Peyer's patch (tissue), 4 donors: ENCODE measurements at regions not wholly inside any gene's neighbourhood (a gene's known extent, or its start where the extent isn't known, plus 50 kb on each side); places are given as distances from the start of the nearest gene placed in this dataset.

Experiments
- DNase-seq, 3 donors: peaks; one replicate each; pipeline ENCODE4 v3.0.0-alpha.2; 2017 to 2019
- H3K27ac ChIP-seq, 4 donors: fragments of 200-600 bp; sonication (generic); one replicate each; pipeline ENCODE4 v1.5.1; 2016 to 2019
- H3K27me3 ChIP-seq, 2 donors: fragments of 200-600 bp; sonication (generic); one replicate each; pipeline ENCODE4 v1.5.1; 2019
- H3K36me3 ChIP-seq, 3 donors: fragments of 200-600 bp; sonication (generic); one replicate each; pipeline ENCODE4 v1.5.1; 2016 to 2019
- H3K4me1 ChIP-seq, 4 donors: fragments of 200-600 bp; sonication (generic); one replicate each; pipeline ENCODE4 v1.5.1; 2016 to 2019
- H3K4me3 ChIP-seq, 4 donors: fragments of 200-600 bp; sonication (generic); 1 replicate in 3 of 4; 2 replicates in 1 of 4; pipeline ENCODE4 v1.5.1; 2016 to 2019; ENCODE audit warnings: mild to moderate bottlenecking in 1 of 4
- H3K9me3 ChIP-seq, 4 donors: fragments of 200-600 bp; sonication (generic); one replicate each; pipeline ENCODE4 v1.5.1; 2016 to 2019; ENCODE audit warnings: mild to moderate bottlenecking in 1 of 4
- CTCF ChIP-seq, 6 experiments: fragments of 450-650 bp in 4 of 6; fragments of 200-600 bp in 2 of 6; sonication (generic) in 1 of 6; IDR thresholded peaks; one replicate each; pipeline ENCODE4 v1.5.1; 2017 to 2019; ENCODE audit warnings: antibody characterized with exemption in 6 of 6, mild to moderate bottlenecking in 3 of 6, moderate library complexity in 1 of 6
- POLR2A ChIP-seq, 2 donors: fragments of 450-650 bp; IDR thresholded peaks; one replicate each; pipeline ENCODE4 v1.5.1; 2017; ENCODE audit warnings: antibody characterized with exemption in 2 of 2, mild to moderate bottlenecking in 2 of 2, moderate library complexity in 2 of 2

DNA sequence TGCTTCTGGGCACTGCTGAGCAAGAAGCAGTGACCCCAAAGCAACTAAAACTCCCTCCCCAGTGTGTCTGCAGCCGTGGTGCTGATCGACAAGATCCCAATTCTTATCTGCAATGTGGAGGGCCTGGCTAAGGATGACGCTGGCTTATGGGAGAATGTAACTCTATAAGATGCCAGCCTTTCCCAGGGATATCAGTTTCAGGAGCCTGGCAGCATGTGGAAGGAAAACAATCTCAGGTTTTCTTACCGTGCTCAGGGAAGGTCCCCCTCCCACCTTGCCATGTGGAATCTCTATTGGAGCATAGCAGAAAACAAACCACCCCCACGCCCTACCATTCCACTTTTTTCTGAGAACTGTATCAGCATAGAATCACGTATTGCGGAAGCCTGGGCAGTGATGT is 87.7 kb upstream of the PTPN3 start:
- Histone ChIP-seq H3K9me3 (no peaks in the 10 kb centered on the region), H3K4me3 (no peak overlapping the region), H3K27ac (no peak overlapping the region), H3K4me1 (no peaks in the 10 kb centered on the region), H3K27me3 (no peaks in the 10 kb centered on the region), H3K36me3 (no peaks in the 10 kb centered on the region)
- no peak for DNase-seq
- TF ChIP-seq POLR2A (IDR thresholded peaks at IDR 0.05) (no peak), CTCF (IDR thresholded peaks at IDR 0.05) (no peak)

GRCh38 chr9:109586993-109587392 is 88.9 kb upstream of the PTPN3 start:
- Histone ChIP-seq H3K27ac (no peak overlapping the region), H3K4me3 (no peak overlapping the region), H3K36me3 (no peaks in the 10 kb centered on the region), H3K4me1 (no peaks in the 10 kb centered on the region), H3K27me3 (no peaks in the 10 kb centered on the region), H3K9me3 (no peaks in the 10 kb centered on the region)
- no peak for TF ChIP-seq POLR2A (IDR thresholded peaks at IDR 0.05)
- no peak for TF ChIP-seq CTCF (IDR thresholded peaks at IDR 0.05)
- no peak for DNase-seq

GRCh38 chr9:109588415-109588814 is 90.3 kb upstream of the PTPN3 start:
- TF ChIP-seq CTCF (IDR thresholded peaks at IDR 0.05) = no peak
- TF ChIP-seq POLR2A (IDR thresholded peaks at IDR 0.05) = no peak
- Histone ChIP-seq H3K9me3 (no peaks in the 10 kb centered on the region), H3K36me3 (no peaks in the 10 kb centered on the region), H3K4me1 (no peaks in the 10 kb centered on the region), H3K27ac (no peak overlapping the region), H3K27me3 (no peaks in the 10 kb centered on the region), H3K4me3 (no peak overlapping the region)
- no peak for DNase-seq

- Histone ChIP-seq H3K4me1 (no peaks in the 10 kb centered on the region), H3K36me3 (no peaks in the 10 kb centered on the region), H3K27me3 (no peaks in the 10 kb centered on the region), H3K27ac (no peak overlapping the region), H3K4me3 (no peak overlapping the region), H3K9me3 (no peaks in the 10 kb centered on the region)
- DNase-seq = no peak
- TF ChIP-seq POLR2A (IDR thresholded peaks at IDR 0.05) (no peak), CTCF (IDR thresholded peaks at IDR 0.05) (no peak)
Measured at GRCh38 chr9:109590966-109591365, 92.9 kb upstream of the PTPN3 start.

DNA sequence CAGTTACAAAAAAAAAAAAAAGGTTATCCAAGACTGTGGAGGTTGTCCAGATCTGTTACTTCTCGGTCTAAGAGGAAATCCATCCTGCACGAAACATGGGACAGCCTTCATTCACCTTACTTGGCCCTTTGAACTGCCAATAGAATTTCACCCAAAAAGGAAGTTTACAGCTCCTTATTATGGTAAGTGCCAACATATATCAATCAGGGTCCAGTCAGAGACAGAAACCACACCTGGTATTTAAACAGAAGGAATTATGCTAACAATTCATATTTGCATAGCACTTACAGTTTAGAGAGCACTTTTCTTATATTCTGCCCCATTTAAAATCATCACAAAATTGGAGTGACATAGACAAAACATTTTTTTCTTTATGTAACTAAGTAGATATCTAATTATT is 93.6 kb upstream of the PTPN3 start:
- no peak overlapping the region for H3K4me3 ChIP-seq
- TF ChIP-seq CTCF (IDR thresholded peaks at IDR 0.05) = no peak
- no peak for TF ChIP-seq POLR2A (IDR thresholded peaks at IDR 0.05)
- H3K4me1 ChIP-seq = no peaks in the 10 kb centered on the region
- no peaks in the 10 kb centered on the region for H3K36me3 ChIP-seq
- H3K27ac ChIP-seq = no peak overlapping the region
- no peaks in the 10 kb centered on the region for H3K27me3 ChIP-seq
- H3K9me3 ChIP-seq = no peaks in the 10 kb centered on the region
- DNase-seq = no peak

- Histone ChIP-seq H3K9me3 (no peaks in the 10 kb centered on the region), H3K4me3 (no peak overlapping the region), H3K27me3 (no peaks in the 10 kb centered on the region), H3K36me3 (no peaks in the 10 kb centered on the region), H3K27ac (no peak overlapping the region), H3K4me1 (no peaks in the 10 kb centered on the region)
- TF ChIP-seq CTCF (IDR thresholded peaks at IDR 0.05) = no peak
- DNase-seq = no peak
Measured at GRCh38 chr9:109593612-109594011, 95.5 kb upstream of the PTPN3 start.
